HepG2 (cell line): ENCODE measurements at regions not wholly inside any gene's neighbourhood (a gene's known extent, or its start where the extent isn't known, plus 50 kb on each side); places are given as distances from the start of the nearest gene placed in this dataset.

Experiments used
- GLMP ChIP-seq: sonication (generic); formaldehyde crosslinking; IDR thresholded peaks from 2 replicates; pipeline ENCODE4 v1.9.0; 2021; ENCODE audit warnings: missing genetic modification reagents, mild to moderate bottlenecking, borderline replicate concordance
- KIAA2018 ChIP-seq: sonication (generic); formaldehyde crosslinking; IDR thresholded peaks from 2 replicates; pipeline ENCODE4 v1.5.0; 2020; ENCODE audit warnings: mild to moderate bottlenecking, missing genetic modification reagents, borderline replicate concordance
- PHF5A ChIP-seq: IDR thresholded peaks from one replicate; pipeline ENCODE4 v1.6.1; 2018; ENCODE audit warnings: low read depth, missing genetic modification reagents; ENCODE audit not compliant: unreplicated experiment
- SMAD1 ChIP-seq: sonication (generic); formaldehyde crosslinking; IDR thresholded peaks from 2 replicates; pipeline ENCODE4 v1.4.0; 2020; ENCODE audit warnings: missing genetic modification reagents, low read depth, mild to moderate bottlenecking, borderline replicate concordance
- SPEN ChIP-seq: sonication (generic); formaldehyde crosslinking; IDR thresholded peaks from 2 replicates; pipeline ENCODE4 v1.5.1; 2020; ENCODE audit warnings: low read depth, mild to moderate bottlenecking, missing genetic modification reagents
- ZFP36 ChIP-seq: fragments of 150-350 bp; IDR thresholded peaks from 2 replicates; pipeline ENCODE4 v1.6.1; 2018; ENCODE audit warnings: borderline replicate concordance, low read length, low read depth; ENCODE audit not compliant: partially characterized antibody
- ZNF263 ChIP-seq: sonication (generic); formaldehyde crosslinking; IDR thresholded peaks from 2 replicates; pipeline ENCODE4 v1.4.0; 2020; ENCODE audit warnings: missing genetic modification reagents
- ZNF672 ChIP-seq: sonication (generic); formaldehyde crosslinking; IDR thresholded peaks from 2 replicates; pipeline ENCODE4 v1.8.1; 2022; ENCODE audit warnings: missing genetic modification reagents
- TF ChIP-seq, protein P1 (sequence below): sonication (generic); formaldehyde crosslinking; IDR thresholded peaks from 2 replicates; pipeline ENCODE4 v1.9.0; 2021; ENCODE audit warnings: mild to moderate bottlenecking, missing genetic modification reagents
- TF ChIP-seq, protein P2 (sequence below): sonication (generic); formaldehyde crosslinking; IDR thresholded peaks from 2 replicates; pipeline ENCODE4 v1.8.0; 2022; ENCODE audit warnings: low read depth, missing genetic modification reagents
- TF ChIP-seq, protein P3 (sequence below): sonication (generic); formaldehyde crosslinking; IDR thresholded peaks from 2 replicates; pipeline ENCODE4 v1.4.0; 2020; ENCODE audit warnings: mild to moderate bottlenecking, missing genetic modification reagents

- TF ChIP-seq KIAA2018 (CRISPR knock-in tag) (no peak), PHF5A (CRISPR knock-in tag) (peak; percentile 64), ZFP36 (no peak), SPEN (CRISPR knock-in tag) (peak; percentile 42; the same call in 1 of the 2 replicates), ZNF263 (CRISPR knock-in tag) (no peak), GLMP (CRISPR knock-in tag) (no peak), ZNF672 (CRISPR knock-in tag) (no peak), SMAD1 (no peak)
- TF ChIP-seq, protein P1, sequence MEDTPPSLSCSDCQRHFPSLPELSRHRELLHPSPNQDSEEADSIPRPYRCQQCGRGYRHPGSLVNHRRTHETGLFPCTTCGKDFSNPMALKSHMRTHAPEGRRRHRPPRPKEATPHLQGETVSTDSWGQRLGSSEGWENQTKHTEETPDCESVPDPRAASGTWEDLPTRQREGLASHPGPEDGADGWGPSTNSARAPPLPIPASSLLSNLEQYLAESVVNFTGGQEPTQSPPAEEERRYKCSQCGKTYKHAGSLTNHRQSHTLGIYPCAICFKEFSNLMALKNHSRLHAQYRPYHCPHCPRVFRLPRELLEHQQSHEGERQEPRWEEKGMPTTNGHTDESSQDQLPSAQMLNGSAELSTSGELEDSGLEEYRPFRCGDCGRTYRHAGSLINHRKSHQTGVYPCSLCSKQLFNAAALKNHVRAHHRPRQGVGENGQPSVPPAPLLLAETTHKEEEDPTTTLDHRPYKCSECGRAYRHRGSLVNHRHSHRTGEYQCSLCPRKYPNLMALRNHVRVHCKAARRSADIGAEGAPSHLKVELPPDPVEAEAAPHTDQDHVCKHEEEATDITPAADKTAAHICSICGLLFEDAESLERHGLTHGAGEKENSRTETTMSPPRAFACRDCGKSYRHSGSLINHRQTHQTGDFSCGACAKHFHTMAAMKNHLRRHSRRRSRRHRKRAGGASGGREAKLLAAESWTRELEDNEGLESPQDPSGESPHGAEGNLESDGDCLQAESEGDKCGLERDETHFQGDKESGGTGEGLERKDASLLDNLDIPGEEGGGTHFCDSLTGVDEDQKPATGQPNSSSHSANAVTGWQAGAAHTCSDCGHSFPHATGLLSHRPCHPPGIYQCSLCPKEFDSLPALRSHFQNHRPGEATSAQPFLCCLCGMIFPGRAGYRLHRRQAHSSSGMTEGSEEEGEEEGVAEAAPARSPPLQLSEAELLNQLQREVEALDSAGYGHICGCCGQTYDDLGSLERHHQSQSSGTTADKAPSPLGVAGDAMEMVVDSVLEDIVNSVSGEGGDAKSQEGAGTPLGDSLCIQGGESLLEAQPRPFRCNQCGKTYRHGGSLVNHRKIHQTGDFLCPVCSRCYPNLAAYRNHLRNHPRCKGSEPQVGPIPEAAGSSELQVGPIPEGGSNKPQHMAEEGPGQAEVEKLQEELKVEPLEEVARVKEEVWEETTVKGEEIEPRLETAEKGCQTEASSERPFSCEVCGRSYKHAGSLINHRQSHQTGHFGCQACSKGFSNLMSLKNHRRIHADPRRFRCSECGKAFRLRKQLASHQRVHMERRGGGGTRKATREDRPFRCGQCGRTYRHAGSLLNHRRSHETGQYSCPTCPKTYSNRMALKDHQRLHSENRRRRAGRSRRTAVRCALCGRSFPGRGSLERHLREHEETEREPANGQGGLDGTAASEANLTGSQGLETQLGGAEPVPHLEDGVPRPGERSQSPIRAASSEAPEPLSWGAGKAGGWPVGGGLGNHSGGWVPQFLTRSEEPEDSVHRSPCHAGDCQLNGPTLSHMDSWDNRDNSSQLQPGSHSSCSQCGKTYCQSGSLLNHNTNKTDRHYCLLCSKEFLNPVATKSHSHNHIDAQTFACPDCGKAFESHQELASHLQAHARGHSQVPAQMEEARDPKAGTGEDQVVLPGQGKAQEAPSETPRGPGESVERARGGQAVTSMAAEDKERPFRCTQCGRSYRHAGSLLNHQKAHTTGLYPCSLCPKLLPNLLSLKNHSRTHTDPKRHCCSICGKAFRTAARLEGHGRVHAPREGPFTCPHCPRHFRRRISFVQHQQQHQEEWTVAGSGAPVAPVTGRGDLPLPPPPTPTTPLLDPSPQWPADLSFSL (CRISPR knock-in tag), result peak; percentile 91
- TF ChIP-seq, protein P2, sequence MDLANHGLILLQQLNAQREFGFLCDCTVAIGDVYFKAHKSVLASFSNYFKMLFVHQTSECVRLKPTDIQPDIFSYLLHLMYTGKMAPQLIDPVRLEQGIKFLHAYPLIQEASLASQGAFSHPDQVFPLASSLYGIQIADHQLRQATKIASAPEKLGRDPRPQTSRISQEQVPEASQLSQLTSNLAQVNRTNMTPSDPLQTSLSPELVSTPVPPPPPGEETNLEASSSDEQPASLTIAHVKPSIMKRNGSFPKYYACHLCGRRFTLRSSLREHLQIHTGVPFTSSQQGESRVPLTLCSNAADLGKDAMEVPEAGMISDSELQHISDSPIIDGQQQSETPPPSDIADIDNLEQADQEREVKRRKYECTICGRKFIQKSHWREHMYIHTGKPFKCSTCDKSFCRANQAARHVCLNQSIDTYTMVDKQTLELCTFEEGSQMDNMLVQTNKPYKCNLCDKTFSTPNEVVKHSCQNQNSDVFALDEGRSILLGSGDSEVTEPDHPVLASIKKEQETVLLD (CRISPR knock-in tag), result no peak
- TF ChIP-seq, protein P3, sequence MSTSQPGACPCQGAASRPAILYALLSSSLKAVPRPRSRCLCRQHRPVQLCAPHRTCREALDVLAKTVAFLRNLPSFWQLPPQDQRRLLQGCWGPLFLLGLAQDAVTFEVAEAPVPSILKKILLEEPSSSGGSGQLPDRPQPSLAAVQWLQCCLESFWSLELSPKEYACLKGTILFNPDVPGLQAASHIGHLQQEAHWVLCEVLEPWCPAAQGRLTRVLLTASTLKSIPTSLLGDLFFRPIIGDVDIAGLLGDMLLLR, result no peak
These were observed 83.9 kb upstream of the SH3BP4 start (continued) for GRCh38 chr2:234867882-234868285.
